ENCODE measurements at regions not wholly inside any gene's neighbourhood (a gene's known extent, or its start where the extent isn't known, plus 50 kb on each side); places are given as distances from the start of the nearest gene placed in this dataset.

- TF ChIP-seq CTCF (IDR thresholded peaks at IDR 0.05) (no peak), POLR2A (IDR thresholded peaks at IDR 0.05) (peak in 1 of 2 donors; percentile 26), EP300 (IDR thresholded peaks at IDR 0.05) (peak in 1 of 2 donors; percentile 5)
These were observed 1132.4 kb downstream of the BRD1 start for GRCh38 chr22:48695251-48695650.

Data from tibial nerve (tissue), 4 donors.